NCI-H187 treated with DMSO at 0.1 percent for 48 hours (cell line): ENCODE measurements at regions not wholly inside any gene's neighbourhood (a gene's known extent, or its start where the extent isn't known, plus 50 kb on each side); places are given as distances from the start of the nearest gene placed in this dataset.
"Not testable (repeated sequence)": the region's sequence is repeated elsewhere in the genome, so short reads cannot be mapped to it uniquely, and the experiment has no call there.

Experiments
- DNase-seq: peaks from one replicate; lab custom pipeline; 2025; lab: John Stamatoyannopoulos, UW

DNA sequence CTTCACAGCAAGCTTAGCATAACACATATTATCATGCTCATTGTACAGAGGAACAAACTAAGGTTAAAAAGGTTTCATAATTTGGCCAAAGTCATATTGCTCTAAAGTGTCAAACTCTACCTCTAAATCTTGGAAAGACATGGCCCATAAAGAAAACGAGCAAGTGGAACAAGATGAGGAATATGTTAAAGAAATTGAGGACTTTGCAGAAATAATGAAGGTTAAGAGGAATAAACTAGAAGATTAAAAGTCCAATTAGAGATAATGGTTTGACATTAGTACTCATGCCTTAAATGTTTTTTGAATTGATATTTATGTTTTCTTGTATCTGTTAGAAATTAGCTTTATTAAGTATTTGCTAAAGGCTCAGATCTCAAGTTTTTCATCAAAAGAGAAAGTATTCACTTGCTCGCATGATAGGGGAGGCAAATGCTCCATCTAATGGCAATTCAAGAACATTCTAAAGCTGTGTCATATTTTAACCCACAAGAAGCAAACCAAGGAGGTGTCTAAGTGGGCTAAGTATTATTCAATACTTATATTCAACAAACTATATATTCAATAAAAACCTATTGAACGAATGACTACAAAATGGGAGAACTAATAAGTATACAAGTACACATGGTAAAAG is 192.9 kb upstream of the SPTLC3 start:
- no peak for DNase-seq

DNA sequence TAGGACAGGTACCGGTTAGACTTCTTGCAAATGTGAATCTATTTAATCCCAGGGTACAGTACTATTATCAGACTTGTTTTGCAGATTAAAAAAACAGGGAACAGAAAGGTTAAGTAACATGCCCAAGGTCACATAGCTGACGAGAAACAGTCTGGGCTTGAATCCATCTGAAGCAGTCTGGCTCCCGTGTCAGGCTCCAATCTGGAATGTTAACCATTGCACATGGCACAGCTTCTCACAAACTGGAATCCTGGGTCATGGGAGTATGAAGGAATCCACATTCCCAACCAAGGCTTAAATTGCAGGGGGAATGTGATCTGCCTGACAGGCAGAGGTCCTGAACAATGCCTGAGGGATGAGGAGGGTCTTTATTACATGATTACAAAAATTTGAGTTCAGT is 187.5 kb upstream of the SPTLC3 start:
- no peak for DNase-seq

DNA sequence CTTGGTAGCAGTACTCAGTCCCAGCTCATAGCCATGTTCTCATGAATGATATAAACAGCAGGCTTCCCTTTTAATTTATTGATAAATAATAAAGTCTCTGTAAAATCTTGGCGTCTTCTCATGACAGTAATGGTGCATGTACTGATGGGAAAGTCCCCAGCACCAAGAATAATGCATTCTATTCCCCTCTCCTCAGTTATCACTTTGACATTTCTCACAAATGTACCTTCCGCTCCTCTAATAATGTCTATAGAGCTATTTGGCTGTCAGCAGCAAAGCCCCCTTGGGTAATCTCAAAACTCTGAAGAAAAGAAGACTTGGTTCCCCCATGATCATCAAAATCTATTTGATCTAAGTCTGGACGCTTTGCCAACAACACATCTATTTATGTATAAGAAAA is 185.0 kb upstream of the SPTLC3 start:
- no peak for DNase-seq

- no peak for DNase-seq
These were observed 184.2 kb upstream of the SPTLC3 start for GRCh38 chr20:12824328-12825225.

- no peak for DNase-seq
These were observed 183.6 kb upstream of the SPTLC3 start for GRCh38 chr20:12825226-12825595.

DNA sequence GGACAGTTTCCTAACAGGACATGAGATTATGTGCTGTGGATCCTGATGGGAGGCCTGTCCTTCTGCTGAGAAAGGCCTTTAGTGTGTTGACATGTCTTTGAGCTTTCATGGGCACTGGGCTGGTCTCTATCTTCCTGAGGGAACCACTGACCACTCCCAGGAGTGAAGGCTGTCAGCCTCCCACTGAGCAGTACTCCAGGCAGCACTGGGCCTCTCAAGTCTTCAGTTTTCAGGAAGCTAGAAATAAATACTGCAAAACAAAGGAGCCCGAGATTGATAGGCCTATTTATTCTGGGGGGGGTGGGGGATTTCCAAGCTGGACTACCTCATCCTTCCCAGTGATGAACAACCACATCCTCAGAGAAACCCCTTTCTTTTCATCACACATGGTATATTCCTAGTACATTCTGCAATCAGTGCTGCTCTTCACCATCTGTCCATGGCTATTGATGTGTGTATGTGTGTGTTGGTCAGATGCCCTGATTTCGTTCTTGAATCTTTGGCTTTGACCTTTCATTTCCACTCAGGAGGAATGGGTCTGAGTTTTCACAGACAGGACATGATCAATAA is 180.9 kb upstream of the SPTLC3 start:
- no peak for DNase-seq

DNA sequence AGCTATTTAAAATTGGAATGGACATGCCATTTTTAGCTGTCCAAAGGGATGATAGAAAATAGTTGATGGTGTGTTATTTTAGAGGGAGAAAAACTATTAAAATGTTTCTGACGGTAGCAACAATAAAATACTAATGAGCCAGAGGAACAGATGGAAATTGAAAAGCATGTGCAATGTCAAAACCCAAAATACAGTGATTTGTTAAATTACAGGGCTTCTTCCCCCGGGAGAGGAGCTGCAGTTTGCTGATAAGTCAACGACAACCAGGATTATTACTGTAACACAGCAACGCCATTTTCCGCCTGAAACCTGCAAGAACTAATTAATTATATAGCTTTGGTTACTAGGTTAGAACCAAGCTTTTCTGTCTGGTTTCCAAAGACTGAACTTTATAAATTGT is 179.6 kb upstream of the SPTLC3 start:
- no peak for DNase-seq

GRCh38 chr20:12833861-12834260 is 174.9 kb upstream of the SPTLC3 start:
- DNase-seq, result no peak

GRCh38 chr20:12835999-12836398 is 172.8 kb upstream of the SPTLC3 start:
- no peak for DNase-seq

DNA sequence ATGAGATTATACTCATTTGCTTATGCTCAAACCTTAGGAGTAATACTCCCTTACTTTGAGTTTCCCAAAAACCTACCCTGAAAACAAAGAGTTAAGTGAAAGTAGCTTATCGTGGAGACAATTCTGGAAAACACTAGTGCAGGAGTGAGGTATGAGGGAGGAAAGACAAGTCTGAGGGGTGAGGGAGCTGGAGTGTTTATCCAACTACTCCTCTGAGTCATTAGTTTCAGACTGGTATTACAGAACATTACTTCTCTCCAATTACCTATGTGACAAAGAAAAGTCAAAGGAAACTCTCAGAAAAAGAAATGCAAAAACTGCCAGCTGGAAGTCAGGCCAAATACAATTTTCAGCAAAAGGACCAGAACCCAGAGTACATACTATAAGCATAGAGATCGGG is 171.1 kb upstream of the SPTLC3 start:
- no peak for DNase-seq

GRCh38 chr20:12838261-12838866 is 170.4 kb upstream of the SPTLC3 start:
- no peak for DNase-seq

GRCh38 chr20:12847872-12848271 is 160.9 kb upstream of the SPTLC3 start:
- DNase-seq, result no peak

GRCh38 chr20:12849225-12849910 is 159.4 kb upstream of the SPTLC3 start:
- no peak for DNase-seq

GRCh38 chr20:12857643-12858042 is 151.1 kb upstream of the SPTLC3 start:
- DNase-seq, result not testable (repeated sequence)

GRCh38 chr20:12860619-12861247 is 148.0 kb upstream of the SPTLC3 start:
- no peak for DNase-seq

DNA sequence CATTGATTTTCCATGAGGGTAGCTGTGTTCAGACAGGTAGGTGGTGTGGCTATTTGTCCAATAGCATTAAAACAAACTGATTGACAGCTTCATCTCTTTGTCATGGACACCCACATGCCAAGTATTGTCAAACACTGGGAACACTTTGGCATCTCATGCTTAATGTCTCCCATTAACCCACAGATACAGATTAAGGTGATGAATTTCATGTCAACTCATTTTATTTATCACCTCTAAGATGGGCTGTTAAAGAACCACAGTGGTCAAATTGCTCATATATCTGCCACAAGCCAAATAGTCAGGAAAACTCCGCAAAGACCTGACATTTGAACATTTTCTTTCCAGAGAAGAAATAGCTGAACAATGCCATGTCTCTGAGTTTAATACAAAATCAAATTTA is 139.1 kb upstream of the SPTLC3 start:
- DNase-seq, result no peak

DNA sequence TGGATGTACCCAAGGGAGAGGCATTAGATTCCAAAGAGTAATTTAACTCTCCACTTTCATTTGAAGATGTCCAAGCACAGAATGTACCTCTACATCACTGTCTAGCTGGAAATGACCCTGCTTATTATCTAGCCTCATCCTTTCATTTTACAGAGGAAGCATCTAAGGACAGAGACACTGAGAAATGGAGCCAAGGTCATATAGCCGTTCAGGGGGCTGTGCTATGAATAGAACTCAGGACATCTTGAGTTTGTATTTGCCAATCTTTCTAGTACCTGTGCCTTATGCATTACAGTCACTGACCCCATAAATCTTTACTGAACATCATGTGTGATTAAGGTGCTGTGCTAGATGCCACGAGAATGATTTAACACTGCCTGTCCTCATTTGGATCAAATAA is 138.2 kb upstream of the SPTLC3 start:
- DNase-seq, result no peak

GRCh38 chr20:12874933-12875332 is 133.8 kb upstream of the SPTLC3 start:
- DNase-seq, result no peak

GRCh38 chr20:12875510-12875909 is 133.3 kb upstream of the SPTLC3 start:
- DNase-seq, result no peak

DNA sequence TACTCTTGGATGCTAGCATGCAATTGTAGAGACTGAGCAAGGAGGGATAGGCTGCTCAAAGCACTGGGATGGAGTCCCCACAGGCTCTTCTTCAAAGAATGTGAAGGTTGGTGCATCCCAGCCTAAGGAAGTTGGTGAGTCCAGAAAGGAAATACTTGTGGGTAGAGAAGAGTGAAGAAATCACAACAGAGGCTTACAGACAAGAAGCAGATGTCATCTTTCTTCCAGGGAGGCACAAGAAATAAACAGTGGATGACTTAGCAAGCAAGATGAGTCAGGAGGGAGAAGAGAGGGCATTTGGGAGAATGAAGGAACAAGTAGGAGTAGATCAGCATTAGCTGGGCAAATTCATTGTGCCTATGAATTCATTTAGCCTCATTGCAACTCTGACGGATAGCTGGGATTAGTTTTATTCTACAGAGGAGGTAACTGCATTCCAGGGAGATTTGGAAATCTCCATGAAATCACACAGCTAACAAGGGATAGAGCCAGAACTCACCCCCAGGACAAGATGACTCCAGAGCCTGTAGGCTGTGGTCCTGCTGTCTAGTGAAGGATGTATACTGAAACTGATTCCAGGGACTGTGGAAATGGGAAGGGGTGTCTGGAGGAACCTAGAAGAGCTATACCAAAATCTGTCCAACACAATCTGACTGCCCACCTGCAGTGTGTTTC is 125.8 kb upstream of the SPTLC3 start:
- DNase-seq, result no peak

DNA sequence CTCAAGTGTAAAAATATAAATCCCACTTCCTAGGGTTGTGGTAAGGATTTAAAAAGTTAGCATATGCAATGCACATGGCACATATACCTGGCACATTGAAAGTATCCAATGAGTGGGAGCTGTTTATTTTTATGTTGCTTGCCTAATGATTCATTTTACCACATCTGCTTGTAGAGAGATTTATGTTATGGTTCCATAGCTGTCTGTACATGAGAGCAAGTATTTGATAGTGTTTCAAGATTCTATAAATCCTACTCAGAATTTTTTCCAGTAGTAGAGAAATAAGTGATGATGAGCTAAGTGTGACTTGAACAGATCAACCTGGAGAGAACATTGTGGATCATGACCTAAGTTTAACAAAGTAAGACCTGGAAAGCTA is 125.3 kb upstream of the SPTLC3 start:
- no peak for DNase-seq
